HG03135 (cell line): ENCODE measurements at regions not wholly inside any gene's neighbourhood (a gene's known extent, or its start where the extent isn't known, plus 50 kb on each side); places are given as distances from the start of the nearest gene placed in this dataset.
"Not testable (repeated sequence)": the region's sequence is repeated elsewhere in the genome, so short reads cannot be mapped to it uniquely, and the experiment has no call there.

ENCODE experiments used
- ATAC-seq: cut with Tn5 transposase; IDR thresholded peaks from one replicate; pipeline ENCODE4 v1.9.1; 2021; ENCODE audit warnings: mild to moderate bottlenecking, moderate library complexity; ENCODE audit not compliant: unreplicated experiment

DNA sequence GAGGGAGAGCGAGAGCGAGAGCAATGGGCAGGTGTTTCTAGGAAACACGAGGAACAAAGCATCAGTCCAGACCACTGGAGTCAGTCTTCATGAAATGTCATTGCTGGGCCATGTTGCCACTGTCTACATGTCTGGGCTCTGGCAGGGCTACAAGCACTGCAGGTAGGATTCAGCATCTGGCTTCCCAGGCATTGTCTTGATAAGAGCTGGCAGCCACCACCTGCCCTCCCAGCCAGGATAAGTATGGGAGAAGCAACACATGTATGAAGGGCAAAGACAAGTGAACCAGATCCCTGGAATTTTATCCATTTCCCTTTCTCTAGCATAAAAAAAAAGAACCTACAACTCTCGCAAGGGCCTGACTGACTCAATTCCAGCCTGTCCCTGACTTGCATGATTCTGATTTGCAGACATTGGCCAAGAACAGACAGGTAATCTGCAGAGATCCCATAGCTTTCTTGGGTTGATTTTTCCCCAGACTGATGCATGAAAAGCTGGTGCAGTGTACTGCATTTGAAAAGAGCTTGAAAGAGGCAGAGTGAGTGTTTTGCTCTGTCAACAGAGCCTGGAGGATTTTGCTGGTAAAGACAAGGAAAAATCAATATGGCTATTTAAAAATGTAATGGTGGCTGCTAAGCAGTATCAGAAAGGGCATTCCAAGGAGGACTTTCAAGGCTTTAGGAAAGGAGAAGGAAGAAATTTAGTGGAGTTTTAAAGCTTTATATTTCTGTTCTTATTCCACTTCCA, 157.2 kb upstream of the MYRIP start:
- ATAC-seq = no peak

DNA sequence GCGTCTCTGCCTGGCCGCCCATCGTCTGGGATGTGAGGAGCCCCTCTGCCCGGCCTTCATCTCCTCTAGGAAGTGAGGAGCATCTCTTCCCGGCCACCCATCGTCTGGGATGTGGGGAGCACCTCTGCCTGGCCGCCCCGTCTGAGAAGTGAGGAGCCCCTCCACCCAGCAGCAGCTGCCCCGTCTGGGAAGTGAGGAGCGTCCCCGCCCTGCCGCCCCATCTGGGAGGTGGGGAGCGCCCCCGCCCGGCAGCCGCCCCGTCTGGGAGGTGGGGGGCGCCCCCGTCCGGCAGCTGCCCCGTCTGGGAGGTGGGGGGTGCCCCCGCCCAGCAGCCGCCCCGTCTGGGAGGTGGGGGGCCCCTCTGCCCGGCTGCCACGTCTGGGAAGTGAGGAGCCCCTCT, 153.7 kb upstream of the MYRIP start:
- not testable (repeated sequence) for ATAC-seq

DNA sequence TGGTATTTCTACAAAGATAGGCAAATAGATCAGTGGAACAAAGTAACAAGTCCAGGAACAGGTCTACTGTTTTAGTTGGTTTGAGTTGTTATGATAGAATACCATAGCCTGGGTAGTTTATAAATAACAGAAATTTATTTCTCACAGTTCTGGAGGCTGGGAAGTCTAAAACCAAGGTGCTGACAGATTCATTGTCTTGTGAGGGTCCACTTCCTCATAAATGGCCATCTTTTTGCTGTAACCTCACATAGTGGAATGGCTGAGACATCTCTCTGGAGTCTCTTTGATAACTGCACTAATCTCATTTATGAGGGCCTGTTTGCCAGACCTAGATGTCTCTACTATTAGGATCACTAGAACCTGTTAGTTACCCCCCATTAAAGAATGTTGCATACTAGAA, 152.3 kb upstream of the MYRIP start:
- ATAC-seq = no peak

DNA sequence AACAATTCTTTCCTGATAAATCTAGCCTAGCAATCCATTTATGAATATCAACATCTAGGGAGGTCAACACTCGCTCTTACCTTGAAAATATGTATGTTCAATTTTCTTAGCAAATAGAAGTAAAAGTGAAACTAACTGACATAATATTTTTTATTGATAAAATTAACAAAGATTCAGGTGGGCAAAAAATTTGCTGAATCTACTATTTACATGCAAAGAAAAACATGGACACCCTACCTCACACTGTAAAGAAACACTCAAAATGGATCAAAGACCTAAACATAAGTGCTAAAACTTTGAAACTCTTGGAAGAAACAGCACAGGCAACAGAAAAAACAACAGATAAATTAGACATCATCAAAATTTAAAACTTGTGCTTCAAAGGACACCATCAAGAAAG, 151.6 kb upstream of the MYRIP start:
- no peak for ATAC-seq

DNA sequence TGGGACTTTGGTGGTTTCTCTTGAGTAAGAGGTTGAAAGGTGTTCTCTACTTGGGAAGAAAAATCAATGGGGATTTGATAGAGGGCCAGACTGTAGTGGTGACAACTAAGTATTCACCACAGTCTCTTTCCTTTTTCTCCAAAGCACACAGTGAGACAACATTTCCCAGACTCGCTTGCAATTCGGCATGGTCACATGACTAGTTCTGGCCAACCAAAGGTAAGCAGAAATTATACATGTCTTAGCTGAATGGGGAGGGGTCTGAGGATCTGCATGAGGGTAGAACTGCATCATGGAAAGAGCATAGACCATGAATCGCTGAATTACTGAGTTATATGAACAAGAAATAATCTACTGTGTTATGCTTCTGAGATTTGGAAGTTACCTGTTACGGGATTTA, 144.5 kb upstream of the MYRIP start:
- no peak for ATAC-seq

DNA sequence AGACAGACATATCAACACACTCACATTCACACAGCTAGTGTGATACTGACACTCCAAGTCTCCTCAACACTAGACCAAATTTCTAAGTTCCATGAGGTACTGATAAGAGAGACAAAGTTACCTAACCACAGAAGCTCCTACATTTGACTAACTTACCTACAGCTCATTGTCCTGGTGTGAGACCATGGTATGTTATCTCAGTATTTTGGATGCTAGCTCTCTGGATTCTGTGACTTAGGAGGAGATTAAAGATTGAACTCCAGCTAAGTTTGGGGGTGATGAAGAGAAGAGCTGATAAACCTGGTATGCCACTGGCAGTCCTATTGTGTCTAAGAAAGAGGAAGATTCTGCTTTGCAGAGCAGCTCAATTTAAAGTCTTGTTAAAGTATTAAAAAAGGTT, 144.0 kb upstream of the MYRIP start:
- no peak for ATAC-seq

DNA sequence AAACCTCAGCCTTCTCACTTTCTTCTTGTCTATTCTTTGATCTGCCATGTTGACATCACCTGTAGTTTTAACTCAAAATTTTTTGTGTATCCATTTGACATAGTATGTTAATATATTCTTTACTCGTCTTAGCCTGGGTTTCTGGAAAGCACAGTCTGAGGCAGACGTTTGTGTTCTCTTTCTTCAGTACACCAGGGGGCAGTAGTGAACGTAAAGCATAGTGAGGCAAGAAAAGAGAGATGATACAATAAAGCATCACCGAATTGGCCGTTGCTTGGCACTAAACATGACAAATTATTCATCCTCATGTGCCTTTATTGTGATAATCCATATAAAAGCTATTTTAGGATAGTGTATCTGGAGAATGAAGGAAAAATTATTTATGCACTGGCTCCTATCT, 141.0 kb upstream of the MYRIP start:
- no peak for ATAC-seq

DNA sequence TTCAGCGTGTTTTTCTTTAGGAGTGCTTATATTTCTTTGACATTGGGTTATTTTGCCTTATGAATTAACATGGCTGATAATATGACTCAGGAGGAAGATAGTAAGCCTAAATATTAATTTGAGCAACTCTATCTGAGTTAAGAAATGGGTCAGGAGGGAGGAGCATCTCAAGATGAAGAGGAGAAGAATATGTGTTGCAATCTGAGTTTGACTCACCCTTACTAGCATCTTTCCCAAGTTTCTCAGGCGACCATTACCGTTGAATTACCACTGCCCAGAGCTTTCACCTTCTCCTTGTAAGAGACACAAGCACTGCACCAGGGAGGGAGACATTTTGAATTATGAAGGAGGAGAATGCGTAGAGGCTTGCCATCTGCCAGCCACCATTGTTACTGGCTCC, 138.3 kb upstream of the MYRIP start:
- ATAC-seq = no peak

DNA sequence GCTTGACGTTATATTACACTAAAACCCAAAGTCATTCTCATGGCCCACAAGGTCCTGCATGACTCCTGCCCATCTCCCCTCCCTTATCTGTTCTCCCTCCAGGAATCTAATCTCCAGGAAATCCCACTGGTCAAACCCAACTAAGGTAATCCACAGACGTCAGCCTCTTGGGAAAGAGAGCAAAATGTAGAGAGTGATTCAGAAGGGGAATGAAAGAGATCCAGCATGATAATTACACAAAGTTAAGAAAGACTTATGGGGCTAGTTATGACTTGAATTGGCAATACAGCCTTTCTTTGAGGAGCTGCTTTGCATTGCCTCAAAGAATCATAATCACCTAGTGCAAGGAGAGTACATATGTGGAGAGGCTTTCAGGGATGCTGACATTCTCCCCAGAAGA, 137.8 kb upstream of the MYRIP start:
- ATAC-seq = no peak

DNA sequence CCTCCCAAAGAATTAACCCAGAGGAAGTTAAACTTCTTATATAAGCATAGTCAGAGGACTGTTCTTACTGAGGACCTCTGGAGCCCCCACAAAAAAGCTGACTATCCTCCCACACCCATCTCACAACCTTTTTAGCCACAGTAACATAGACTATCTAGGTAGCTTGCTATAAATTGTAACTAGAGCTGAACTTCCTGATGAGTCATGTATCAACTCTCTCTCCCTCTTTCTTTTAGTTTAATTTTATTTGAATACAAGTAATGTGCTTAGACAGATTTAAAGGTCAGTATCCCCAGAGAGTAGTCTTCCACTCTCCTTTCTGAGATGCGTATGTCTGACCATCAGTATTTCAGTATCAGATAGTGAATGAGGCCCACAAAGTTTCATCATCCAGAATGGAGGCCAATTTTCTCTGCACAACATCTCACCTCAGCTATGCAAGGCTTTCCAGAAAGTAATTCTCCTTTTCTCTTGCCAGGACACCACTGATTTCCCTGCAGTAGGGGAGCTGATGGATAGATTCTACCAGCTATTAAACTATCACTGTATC, 104.0 kb upstream of the MYRIP start:
- no peak for ATAC-seq

DNA sequence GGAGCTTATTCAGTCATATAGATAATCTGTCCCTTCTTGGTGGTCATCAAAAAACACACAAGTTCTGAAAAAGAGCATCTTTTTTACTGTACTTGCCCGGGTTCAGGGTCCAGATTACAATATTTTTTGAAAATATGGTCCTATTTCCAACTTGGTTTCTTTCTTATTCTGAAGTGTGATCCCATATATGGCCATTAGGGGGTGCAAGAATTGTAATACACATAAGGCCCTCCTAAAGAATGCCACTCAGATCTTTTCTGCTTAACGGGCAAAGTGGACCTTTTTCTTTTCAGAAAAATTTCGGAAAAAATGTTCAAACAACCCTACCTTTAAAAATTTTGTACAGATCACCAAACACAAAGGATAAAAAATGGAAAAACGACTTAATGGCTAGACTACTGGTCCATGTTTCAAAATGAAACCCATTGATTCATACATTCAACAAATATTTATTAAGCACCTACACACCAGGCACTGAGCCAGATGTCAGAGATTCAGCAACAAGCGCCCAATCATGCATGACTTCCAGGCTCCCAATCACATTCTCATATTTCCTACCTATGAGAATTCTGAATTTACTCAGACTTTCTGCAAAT, 102.0 kb upstream of the MYRIP start:
- ATAC-seq = peak; percentile 62

DNA sequence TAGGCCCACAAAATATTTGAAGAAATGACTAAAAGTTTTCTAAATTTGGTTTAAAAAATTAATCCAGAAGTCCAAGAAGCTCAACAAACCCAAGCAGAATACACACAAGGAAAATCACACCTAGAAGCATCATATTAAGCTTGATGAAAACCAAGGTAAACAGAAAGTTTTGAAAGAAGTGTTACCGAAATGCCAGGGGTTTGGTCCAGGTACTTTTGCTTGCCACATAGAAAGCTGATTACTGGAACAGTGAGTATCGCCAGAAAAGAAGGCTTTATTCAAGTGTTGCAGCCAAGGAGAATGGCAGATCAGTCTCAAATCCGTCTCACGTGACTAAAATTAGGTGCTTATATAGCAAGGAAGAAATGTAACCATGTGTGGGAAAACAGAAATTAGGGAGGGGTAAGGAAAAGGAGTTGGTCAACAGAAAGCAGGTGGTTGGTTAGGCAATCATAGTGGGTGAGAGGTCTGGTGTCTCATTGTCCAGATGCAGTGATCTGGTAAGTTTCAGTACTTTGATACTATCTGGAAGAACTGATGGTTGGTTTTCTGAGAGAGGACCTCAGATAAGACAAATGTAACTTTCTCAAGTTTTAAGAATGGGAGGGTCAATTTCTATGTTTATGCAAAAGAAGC, 96.9 kb upstream of the MYRIP start:
- no peak for ATAC-seq

DNA sequence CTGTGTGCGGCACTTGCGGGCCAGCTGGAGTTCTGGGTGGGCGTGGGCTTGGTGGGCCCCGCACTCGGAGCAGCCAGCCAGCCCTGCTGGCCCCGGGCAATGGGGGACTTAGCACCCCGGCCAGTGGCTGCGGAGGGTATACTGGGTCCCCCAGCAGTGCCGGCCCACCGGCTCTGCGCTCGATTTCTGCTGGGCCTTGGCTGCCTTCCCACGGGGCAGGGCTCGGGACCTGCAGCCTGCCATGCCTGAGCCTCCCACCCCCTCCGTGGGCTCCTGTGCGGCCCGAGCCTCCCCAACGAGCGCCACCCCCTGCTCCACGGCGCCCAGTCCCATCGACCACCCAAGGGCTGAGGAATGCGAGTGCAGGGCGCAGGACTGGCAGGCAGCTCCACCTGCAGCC, 96.1 kb upstream of the MYRIP start:
- ATAC-seq = not testable (repeated sequence)

DNA sequence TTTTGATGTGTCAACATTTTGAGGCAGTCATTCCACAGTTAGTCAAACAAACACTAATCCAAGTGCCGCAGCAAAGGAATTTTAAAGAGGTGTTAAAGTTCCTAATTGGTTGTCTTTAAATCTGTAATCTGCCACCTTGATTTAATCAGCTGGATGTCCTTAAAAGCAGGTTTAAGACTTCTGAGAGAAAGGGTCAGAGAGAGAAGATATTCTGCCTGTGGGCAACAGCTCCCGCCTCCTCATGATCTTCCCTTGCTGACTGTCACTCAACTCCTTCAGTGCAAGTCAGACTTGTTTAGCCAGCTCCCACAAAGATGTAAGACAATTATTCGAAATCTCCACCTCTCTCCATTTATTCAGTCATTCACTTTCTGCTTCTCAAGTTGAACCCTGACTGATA, 92.6 kb upstream of the MYRIP start:
- ATAC-seq = no peak

DNA sequence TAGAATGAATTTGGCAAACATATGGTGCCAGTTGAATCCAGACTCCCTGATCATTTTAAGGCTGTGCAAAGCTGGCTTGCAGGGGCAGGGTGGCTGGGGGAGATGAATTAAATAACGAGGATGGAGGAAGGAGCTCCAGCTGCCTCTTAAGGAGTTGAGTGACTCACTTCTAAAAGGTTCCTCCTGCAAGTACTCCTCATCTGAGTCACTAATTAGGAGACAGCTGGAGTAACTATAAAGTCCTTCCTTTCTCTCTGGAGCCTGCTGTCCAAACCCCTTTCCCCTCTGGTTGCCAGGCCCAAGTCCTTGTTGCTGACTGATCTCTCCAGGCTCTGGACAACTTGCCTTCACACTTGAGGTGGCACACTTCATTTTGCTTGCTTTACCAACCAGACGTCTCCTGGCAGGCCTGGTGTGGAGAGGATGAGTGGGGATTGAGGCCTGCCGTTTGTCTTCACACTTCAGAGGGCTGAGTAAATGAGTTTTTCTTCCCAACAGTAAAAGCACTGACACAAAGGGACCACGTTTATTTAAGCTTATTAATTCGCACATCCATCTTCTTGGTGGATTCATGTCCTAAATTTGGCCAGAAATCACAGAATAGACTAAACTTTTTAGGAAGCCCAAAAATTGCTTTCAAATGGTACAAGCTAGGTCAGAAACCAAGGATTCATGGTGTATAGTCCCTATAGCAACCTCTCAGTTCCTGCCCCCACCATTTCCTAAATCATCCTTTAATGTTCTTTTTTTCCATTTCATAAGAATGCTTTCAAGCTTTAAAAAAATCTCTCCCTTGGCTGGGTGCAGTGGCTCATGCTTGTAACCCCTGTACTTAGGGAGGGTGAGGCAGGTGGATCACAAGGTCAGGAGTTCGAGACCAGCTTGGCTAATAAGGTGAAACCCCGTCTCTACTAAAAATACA, 90.5 kb upstream of the MYRIP start:
- ATAC-seq = no peak

DNA sequence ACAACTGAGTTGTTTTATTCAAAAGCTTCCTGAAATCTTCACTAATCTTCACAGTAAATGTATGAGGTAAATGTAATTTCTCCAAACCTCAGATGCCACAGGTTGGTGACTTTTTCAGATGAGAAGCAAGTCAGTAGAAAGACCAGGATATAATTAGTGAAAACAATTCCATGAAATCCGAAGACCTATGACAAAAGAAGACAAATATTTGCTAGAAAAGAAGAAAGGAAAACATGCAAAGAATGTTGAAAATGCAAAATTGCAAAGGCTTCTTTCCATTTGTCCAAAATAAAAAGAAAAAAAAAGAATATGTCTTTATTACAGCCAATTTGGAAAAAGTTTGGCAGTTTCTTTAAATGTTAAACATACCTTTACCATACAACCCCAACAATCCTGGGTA, 88.3 kb upstream of the MYRIP start:
- no peak for ATAC-seq

DNA sequence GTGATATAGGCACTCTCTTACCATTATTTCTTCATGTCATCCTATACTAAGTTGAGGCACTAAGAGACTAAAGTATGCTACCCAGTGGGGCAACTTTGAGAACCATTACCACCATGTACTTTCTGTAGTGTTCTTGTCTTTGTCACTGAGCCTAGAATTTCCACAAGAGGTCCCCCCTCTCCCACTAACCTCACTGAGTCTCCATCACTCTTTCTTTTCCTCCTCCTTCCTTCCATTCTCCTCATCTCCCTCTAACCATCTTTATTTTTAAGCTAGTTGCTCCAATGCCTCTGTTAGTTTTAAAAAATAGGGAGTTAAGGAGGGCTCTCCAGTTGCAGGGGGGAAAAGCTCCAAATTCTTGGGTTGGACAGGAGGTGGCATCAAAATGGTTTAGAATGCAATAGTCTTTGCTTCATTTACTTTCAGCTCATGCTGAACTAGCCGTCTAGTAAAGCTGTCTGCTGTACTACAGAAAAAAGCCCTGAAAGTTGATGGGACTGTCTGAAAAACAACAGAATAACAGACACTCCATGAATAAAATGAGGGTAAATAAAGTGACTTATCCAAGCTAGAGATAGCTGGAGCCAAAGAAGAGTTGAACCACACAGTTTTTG, 85.1 kb upstream of the MYRIP start:
- ATAC-seq = no peak

DNA sequence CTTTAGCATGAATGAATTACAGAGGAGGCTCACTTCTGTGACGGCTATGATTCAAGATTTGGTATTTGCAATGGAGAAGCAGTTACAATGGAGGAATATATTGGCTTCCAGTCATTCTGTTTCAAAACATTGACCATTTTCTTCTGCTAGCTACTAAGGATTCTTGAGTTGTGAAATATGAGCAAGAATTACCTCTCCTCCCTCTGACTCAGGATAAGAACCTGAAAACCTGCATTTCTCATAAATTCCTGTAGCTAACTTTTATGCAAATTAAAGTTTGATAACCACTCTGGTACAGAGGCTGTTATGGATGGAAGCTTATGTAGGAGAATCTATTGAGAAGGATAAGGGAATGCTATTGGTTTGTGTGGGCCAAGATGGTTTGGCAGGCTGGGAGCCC, 84.1 kb upstream of the MYRIP start:
- no peak for ATAC-seq

DNA sequence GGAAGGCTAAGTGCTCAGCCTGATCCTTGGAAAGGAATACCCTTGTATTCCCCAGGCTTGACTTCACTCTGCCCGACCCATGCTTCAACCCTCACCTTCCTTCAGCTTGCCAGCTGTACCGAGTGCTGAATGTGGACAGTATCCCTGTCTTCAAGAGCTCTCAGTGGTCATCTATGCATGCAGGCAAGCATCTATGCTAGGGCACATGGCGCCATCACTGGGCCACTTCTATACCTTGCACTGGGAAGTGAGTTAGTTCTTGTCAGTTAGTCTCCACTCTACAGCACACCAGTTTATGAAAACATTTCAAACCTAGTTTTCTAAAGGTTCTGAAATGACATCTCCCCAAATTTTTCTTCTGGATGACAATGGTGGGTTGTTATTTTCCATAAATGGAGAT, 82.0 kb upstream of the MYRIP start:
- ATAC-seq = no peak

DNA sequence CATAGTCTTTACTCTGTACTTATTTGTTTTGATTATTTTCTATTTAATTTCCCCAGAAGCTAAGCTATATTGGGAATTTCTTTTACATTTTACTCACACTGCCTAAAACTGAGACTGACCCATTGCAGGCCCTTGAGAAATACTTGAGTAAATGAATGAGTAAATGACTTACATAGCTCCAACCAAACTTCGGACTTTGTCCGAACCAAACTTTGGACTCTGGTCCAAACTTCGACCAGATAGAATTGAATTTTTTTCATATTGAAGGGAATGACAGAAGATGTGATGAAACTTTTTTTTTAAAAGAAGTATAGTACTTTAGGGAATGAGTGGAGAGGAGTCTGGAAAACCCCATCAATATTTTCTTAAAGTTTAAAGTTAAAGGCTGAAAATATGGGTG, 75.6 kb upstream of the MYRIP start:
- no peak for ATAC-seq

DNA sequence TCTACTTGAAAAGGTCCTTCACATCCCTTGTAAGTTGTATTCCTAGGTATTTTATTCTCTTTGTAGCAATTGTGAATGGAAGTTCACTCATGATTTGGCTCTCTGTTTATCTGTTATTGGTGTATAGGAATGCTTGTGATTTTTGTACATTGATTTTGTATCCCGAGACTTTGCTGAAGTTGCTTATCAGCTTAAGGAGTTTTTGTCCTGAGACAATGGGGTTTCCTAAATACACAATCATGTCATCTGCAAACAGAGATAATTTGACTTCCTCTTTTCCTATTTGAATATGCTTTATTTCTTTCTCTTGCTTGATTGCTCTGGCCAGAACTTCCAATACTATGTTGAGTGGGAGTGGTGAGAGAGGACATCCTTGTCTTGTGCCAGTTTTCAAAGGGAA, 69.8 kb upstream of the MYRIP start:
- ATAC-seq = not testable (repeated sequence)
